H9 (cell line): ENCODE measurements at regions not wholly inside any gene's neighbourhood (a gene's known extent, or its start where the extent isn't known, plus 50 kb on each side); places are given as distances from the start of the nearest gene placed in this dataset.

Experiments used
- DNase-seq: peaks from one replicate; pipeline ENCODE4 v3.0.0-alpha.2; 2017
- H2AFZ ChIP-seq: one replicate; pipeline ENCODE4 v1.6.1; 2013; ENCODE audit warnings: mild to moderate bottlenecking, low read length, control low read depth, moderate library complexity
- H2AK5ac ChIP-seq: 2 replicates; pipeline ENCODE4 v1.6.1; 2013; ENCODE audit warnings: low read length, control low read depth, mixed read lengths; ENCODE audit not compliant: insufficient read length
- H2BK120ac ChIP-seq: one replicate; pipeline ENCODE4 v1.6.1; 2013; ENCODE audit warnings: low read depth, mild to moderate bottlenecking, low read length, control low read depth, inconsistent platforms; ENCODE audit not compliant: poor library complexity, severe bottlenecking
- H2BK12ac ChIP-seq: 2 replicates; pipeline ENCODE4 v1.6.1; 2013; ENCODE audit warnings: low read length, control low read depth, mixed read lengths, low read depth; ENCODE audit not compliant: insufficient read length
- H2BK15ac ChIP-seq: 2 replicates; pipeline ENCODE4 v1.6.1; 2013; ENCODE audit warnings: low read depth, low read length, control low read depth
- H2BK20ac ChIP-seq: one replicate; pipeline ENCODE4 v1.6.1; 2013; ENCODE audit warnings: low read depth, mild to moderate bottlenecking, low read length, control low read depth, inconsistent platforms; ENCODE audit not compliant: poor library complexity, severe bottlenecking
- H2BK5ac ChIP-seq: 2 replicates; pipeline ENCODE4 v1.6.1; 2013; ENCODE audit warnings: low read length, control low read depth, mixed read lengths; ENCODE audit not compliant: insufficient read length
- H3K14ac ChIP-seq: 2 replicates; pipeline ENCODE4 v1.6.1; 2013; ENCODE audit warnings: low read length, control low read depth; ENCODE audit not compliant: insufficient read depth
- H3K18ac ChIP-seq: 2 replicates; pipeline ENCODE4 v1.6.1; 2013; ENCODE audit warnings: low read depth, mild to moderate bottlenecking, mixed read lengths, low read length, control low read depth; ENCODE audit not compliant: insufficient read length
- H3K23ac ChIP-seq: 2 replicates; pipeline ENCODE4 v1.6.1; 2013; ENCODE audit warnings: low read length, control low read depth, mixed read lengths, low read depth; ENCODE audit not compliant: insufficient read length
- H3K23me2 ChIP-seq: 2 replicates; pipeline ENCODE4 v1.6.1; 2013; ENCODE audit warnings: low read depth, mild to moderate bottlenecking, mixed read lengths, low read length, control low read depth; ENCODE audit not compliant: insufficient read length, poor library complexity, severe bottlenecking
- H3K27ac ChIP-seq: 2 replicates; pipeline ENCODE4 v1.5.1; 2013; ENCODE audit warnings: low read length, control low read depth, mixed read lengths, low read depth; ENCODE audit not compliant: insufficient read length
- H3K27me3 ChIP-seq: 2 replicates; pipeline ENCODE4 v1.6.1; 2013; ENCODE audit warnings: low read length, control low read depth, inconsistent platforms; ENCODE audit not compliant: insufficient read depth
- H3K4ac ChIP-seq: 2 replicates; pipeline ENCODE4 v1.6.1; 2013; ENCODE audit warnings: low read depth, mild to moderate bottlenecking, control low read depth, inconsistent platforms, low read length, moderate library complexity
- H3K4me1 ChIP-seq: 2 replicates; pipeline ENCODE4 v1.6.1; 2013; ENCODE audit warnings: low read length, control low read depth, inconsistent platforms; ENCODE audit not compliant: insufficient read depth
- H3K4me2 ChIP-seq: 2 replicates; pipeline ENCODE4 v1.6.1; 2013; ENCODE audit warnings: low read length, control low read depth, mixed read lengths; ENCODE audit not compliant: insufficient read length, insufficient read depth
- H3K56ac ChIP-seq: 2 replicates; pipeline ENCODE4 v1.6.1; 2013; ENCODE audit warnings: low read depth, mild to moderate bottlenecking, mixed read lengths, low read length, control low read depth; ENCODE audit not compliant: insufficient read length
- H3K79me1 ChIP-seq: 2 replicates; pipeline ENCODE4 v1.6.1; 2013; ENCODE audit warnings: low read depth, mild to moderate bottlenecking, moderate library complexity, low read length, control low read depth, inconsistent platforms; ENCODE audit not compliant: insufficient read depth, poor library complexity, severe bottlenecking
- H3K79me2 ChIP-seq: 2 replicates; pipeline ENCODE4 v1.6.1; 2013; ENCODE audit warnings: low read length, control low read depth, inconsistent platforms; ENCODE audit not compliant: insufficient read depth
- H3K9ac ChIP-seq: 2 replicates; pipeline ENCODE4 v1.6.1; 2013; ENCODE audit warnings: low read length, control low read depth, mixed read lengths; ENCODE audit not compliant: insufficient read length; ENCODE audit errors: extremely low read depth
- H3K9me3 ChIP-seq: one replicate; pipeline ENCODE4 v1.6.1; 2013; ENCODE audit warnings: low read depth, low read length, inconsistent platforms; ENCODE audit not compliant: control insufficient read depth
- H3T11ph ChIP-seq: one replicate; pipeline ENCODE4 v1.6.1; 2013; ENCODE audit warnings: mild to moderate bottlenecking, low read length, control low read depth, inconsistent platforms
- H4K20me1 ChIP-seq: one replicate; pipeline ENCODE4 v1.6.1; 2013; ENCODE audit not compliant: control insufficient read depth, insufficient read length, insufficient read depth
- H4K5ac ChIP-seq: 2 replicates; pipeline ENCODE4 v1.6.1; 2013; ENCODE audit warnings: low read depth, mild to moderate bottlenecking, mixed read lengths, low read length, control low read depth; ENCODE audit not compliant: insufficient read length
- H4K8ac ChIP-seq: replicated peaks from 2 replicates; pipeline ENCODE4 v1.6.1; 2013; ENCODE audit warnings: low read length, control low read depth, mixed read lengths, low read depth; ENCODE audit not compliant: insufficient read length
- H4K91ac ChIP-seq: 2 replicates; pipeline ENCODE4 v1.6.1; 2013; ENCODE audit warnings: low read depth, mild to moderate bottlenecking, moderate library complexity, mixed read lengths, low read length, control low read depth; ENCODE audit not compliant: insufficient read length
- H3K27ac Mint-ChIP-seq, 3 experiments: 2 replicates in 2 of 3; 3 replicates in 1 of 3; pipeline ENCODE4 v1.8.0; 2020 to 2021; ENCODE audit warnings: mixed read lengths in 3 of 3, mild to moderate bottlenecking in 1 of 3, moderate library complexity in 1 of 3
- H3K27me3 Mint-ChIP-seq: 2 replicates; pipeline ENCODE4 v1.8.0; 2021; ENCODE audit warnings: low read depth, mild to moderate bottlenecking, moderate library complexity, mixed read lengths
- H3K36me3 Mint-ChIP-seq, 3 experiments: 2 replicates in 2 of 3; 3 replicates in 1 of 3; pipeline ENCODE4 v1.8.0; 2020 to 2021; ENCODE audit warnings: low read depth in 3 of 3, mixed read lengths in 3 of 3; ENCODE audit not compliant: insufficient read depth in 1 of 3
- H3K4me1 Mint-ChIP-seq, 2 experiments: 2 replicates each; pipeline ENCODE4 v1.8.0; 2020; ENCODE audit warnings: mixed read lengths in 2 of 2
- H3K4me3 Mint-ChIP-seq, 2 experiments: 2 replicates in 1 of 2; 3 replicates in 1 of 2; pipeline ENCODE4 v1.8.0; 2020 to 2021; ENCODE audit warnings: mild to moderate bottlenecking in 2 of 2, mixed read lengths in 2 of 2, moderate library complexity in 1 of 2
- H3K9me3 Mint-ChIP-seq, 2 experiments: 2 replicates in 1 of 2; 3 replicates in 1 of 2; pipeline ENCODE4 v1.8.0; 2020; ENCODE audit warnings: mild to moderate bottlenecking in 2 of 2, mixed read lengths in 2 of 2, moderate library complexity in 1 of 2
- CTCF ChIP-seq: fragments of 200-600 bp; sonication (generic); conservative IDR thresholded peaks from 3 replicates; pipeline ENCODE4 v1.8.0; 2021; ENCODE audit warnings: antibody characterized with exemption, mild to moderate bottlenecking
- WGBS: extraction: QIAGEN DNeasy Blood & Tissue Kit; methylation state at CpG from one replicate; pipeline ENCODE4 v1.1.7; 2013; ENCODE audit warnings: missing lambda C conversion rate, low lambda C conversion rate, mixed read lengths; ENCODE audit not compliant: insufficient read length; ENCODE audit errors: extremely low coverage; 5-methylcytosine and 5-hydroxymethylcytosine counted together

GRCh38 chr3:63179862-63180522 lies 98.1 kb upstream of the SYNPR start:
- Histone ChIP-seq H3K79me1 (no peaks in the 10 kb centered on the region), H3K27ac (no peak overlapping the region), H2BK20ac (no peak overlapping the region), H3K23ac (no peak overlapping the region), H4K5ac (no peak overlapping the region), H2BK120ac (no peak overlapping the region), H4K8ac (no peak overlapping the region), H3K27me3 (no peaks in the 10 kb centered on the region), H3K79me2 (no peaks in the 10 kb centered on the region), H3K4ac (no peak overlapping the region), H3K4me1 (no peaks in the 10 kb centered on the region), H3K4me2 (no peak overlapping the region), H2BK15ac (no peak overlapping the region), H4K20me1 (no peaks in the 10 kb centered on the region), H3K18ac (no peak overlapping the region), H3K9ac (no peak overlapping the region), H3K14ac (no peak overlapping the region), H2AK5ac (no peak overlapping the region), H4K91ac (no peak overlapping the region), H2BK12ac (no peak overlapping the region), H3T11ph (no peak overlapping the region), H3K23me2 (no peaks in the 10 kb centered on the region), H2AFZ (no peak overlapping the region), H2BK5ac (no peak overlapping the region), H3K9me3 (no peaks in the 10 kb centered on the region), H3K56ac (no peak overlapping the region)
- WGBS = no CpG with 5 or more reads among the region's 4 CpGs
- Mint-ChIP-seq H3K9me3 (peaks cover 5 to 10% of the 10 kb centered on the region in 2 experiments; a peak in 4 of 5 replicates), H3K4me1 (peaks cover 3 to 6% of the 10 kb centered on the region in 2 experiments; a peak in 3 of 4 replicates), H3K4me3 (no peak overlapping the region), H3K36me3 (no peaks in the 10 kb centered on the region; a peak in 1 of 7 replicates), H3K27me3 (no peaks in the 10 kb centered on the region; the same call in 1 of the 2 replicates), H3K27ac (peak overlapping the region in 1 of 3 experiments; percentile 73; a peak in 1 of 7 replicates)
- no peak for TF ChIP-seq CTCF
- no peak for DNase-seq
